OCI-LY1 (cell line): ENCODE measurements at regions not wholly inside any gene's neighbourhood (a gene's known extent, or its start where the extent isn't known, plus 50 kb on each side); places are given as distances from the start of the nearest gene placed in this dataset.

Source experiments
- H2AFZ ChIP-seq: fragments of 200-600 bp; sonication (generic), shearing (Covaris generic); 2 replicates; pipeline ENCODE4 v1.6.0; 2014; ENCODE audit warnings: antibody characterized with exemption, mild to moderate bottlenecking, low read length
- H3F3A ChIP-seq: fragments of 200-600 bp; sonication (generic), shearing (Covaris generic); 2 replicates; pipeline ENCODE4 v1.6.0; 2014; ENCODE audit warnings: mild to moderate bottlenecking, antibody characterized with exemption, low read length, moderate library complexity; ENCODE audit not compliant: insufficient read depth
- H3K27ac ChIP-seq: fragments of 200-600 bp; sonication (generic); 2 replicates; pipeline ENCODE4 v1.5.1; 2014; ENCODE audit warnings: low read length, mixed run types, mild to moderate bottlenecking, low read depth; ENCODE audit not compliant: poor library complexity, severe bottlenecking
- H3K27me3 ChIP-seq: fragments of 200-600 bp; sonication (generic); 2 replicates; pipeline ENCODE4 v1.6.0; 2014; ENCODE audit warnings: antibody characterized with exemption, mild to moderate bottlenecking, low read length, moderate library complexity; ENCODE audit not compliant: insufficient read depth
- H3K36me3 ChIP-seq: fragments of 200-600 bp; sonication (generic); 2 replicates; pipeline ENCODE4 v1.6.1; 2014; ENCODE audit warnings: mild to moderate bottlenecking, antibody characterized with exemption, low read length, moderate library complexity, mixed read lengths; ENCODE audit not compliant: insufficient read depth
- H3K4me1 ChIP-seq: fragments of 200-600 bp; sonication (generic); 2 replicates; pipeline ENCODE4 v1.5.1; 2014; ENCODE audit warnings: mild to moderate bottlenecking, low read length, moderate library complexity; ENCODE audit not compliant: insufficient read depth, severe bottlenecking
- H3K4me2 ChIP-seq: fragments of 200-600 bp; sonication (generic), shearing (Covaris generic); 2 replicates; pipeline ENCODE4 v1.6.1; 2014; ENCODE audit warnings: low read length
- H3K4me3 ChIP-seq: fragments of 200-600 bp; sonication (generic); 2 replicates; pipeline ENCODE4 v1.5.1; 2014; ENCODE audit warnings: low read length, low read depth, mild to moderate bottlenecking, mixed read lengths; ENCODE audit not compliant: poor library complexity, severe bottlenecking
- H3K79me2 ChIP-seq: fragments of 200-600 bp; shearing (Covaris generic); 2 replicates; pipeline ENCODE4 v1.6.1; 2016; ENCODE audit warnings: mixed run types, low read length, mixed read lengths; ENCODE audit not compliant: insufficient read depth
- H3K9ac ChIP-seq: fragments of 200-600 bp; sonication (generic), shearing (Covaris generic); 2 replicates; pipeline ENCODE4 v1.6.1; 2014; ENCODE audit warnings: mild to moderate bottlenecking, low read length, mixed read lengths
- H3K9me2 ChIP-seq: fragments of 200-600 bp; sonication (generic), shearing (Covaris generic); 2 replicates; pipeline ENCODE4 v1.6.1; 2014; ENCODE audit warnings: low read depth, mild to moderate bottlenecking, low read length, mixed read lengths
- H3K9me3 ChIP-seq: fragments of 200-600 bp; shearing (Covaris generic); 2 replicates; pipeline ENCODE4 v1.6.1; 2014; ENCODE audit warnings: low read length, mixed read lengths
- H4K20me1 ChIP-seq: fragments of 200-600 bp; sonication (generic), shearing (Covaris generic); 2 replicates; pipeline ENCODE4 v1.6.0; 2016; ENCODE audit warnings: mild to moderate bottlenecking, low read length; ENCODE audit not compliant: insufficient read depth
- CTCF ChIP-seq: fragments of 200-600 bp; sonication (generic), shearing (Covaris generic); IDR thresholded peaks from 2 replicates; pipeline ENCODE4 v1.5.1; 2017; ENCODE audit warnings: mild to moderate bottlenecking, antibody characterized with exemption, low read length, moderate library complexity, mixed read lengths
- EZH2 ChIP-seq: fragments of 200-600 bp; sonication (generic), shearing (Covaris generic); IDR thresholded peaks from 2 replicates; pipeline ENCODE4 v1.8.0; 2017; ENCODE audit warnings: borderline replicate concordance, mixed run types, mild to moderate bottlenecking, antibody characterized with exemption, low read length, moderate library complexity, mixed read lengths

- Histone ChIP-seq H3K4me1 (no peaks in the 10 kb centered on the region), H3K27ac (no peak overlapping the region), H3F3A (no peaks in the 10 kb centered on the region), H3K9me2 (no peaks in the 10 kb centered on the region), H3K36me3 (no peaks in the 10 kb centered on the region), H3K27me3 (no peaks in the 10 kb centered on the region), H3K9me3 (no peaks in the 10 kb centered on the region), H4K20me1 (no peaks in the 10 kb centered on the region), H3K4me3 (no peak overlapping the region), H2AFZ (no peak overlapping the region), H3K79me2 (no peaks in the 10 kb centered on the region), H3K9ac (no peak overlapping the region), H3K4me2 (no peak overlapping the region)
- TF ChIP-seq EZH2 (no peak), CTCF (peak; percentile 22; the same call in 1 of the 2 replicates)
These were observed 365.2 kb upstream of the DDI1 start for GRCh38 chr11:103671143-103671651.

- H3K4me1 ChIP-seq, result no peaks in the 10 kb centered on the region
- no peaks in the 10 kb centered on the region for H3K9me2 ChIP-seq
- no peak overlapping the region for H3K27ac ChIP-seq
- no peaks in the 10 kb centered on the region for H3F3A ChIP-seq
- H3K4me3 ChIP-seq, result no peak overlapping the region
- no peaks in the 10 kb centered on the region for H3K9me3 ChIP-seq
- H3K79me2 ChIP-seq, result no peaks in the 10 kb centered on the region
- H3K4me2 ChIP-seq, result no peak overlapping the region
- H4K20me1 ChIP-seq, result no peaks in the 10 kb centered on the region
- no peaks in the 10 kb centered on the region for H3K27me3 ChIP-seq
- H3K36me3 ChIP-seq, result no peaks in the 10 kb centered on the region
- H2AFZ ChIP-seq, result no peak overlapping the region
- TF ChIP-seq CTCF, result no peak
- TF ChIP-seq EZH2, result no peak
- no peak overlapping the region for H3K9ac ChIP-seq
These were observed 362.7 kb upstream of the DDI1 start for GRCh38 chr11:103673773-103674172.

- no peaks in the 10 kb centered on the region for H3K36me3 ChIP-seq
- no peaks in the 10 kb centered on the region for H3K4me1 ChIP-seq
- H4K20me1 ChIP-seq, result no peaks in the 10 kb centered on the region
- H3F3A ChIP-seq, result no peaks in the 10 kb centered on the region
- no peak overlapping the region for H3K4me3 ChIP-seq
- H3K9ac ChIP-seq, result no peak overlapping the region
- H3K4me2 ChIP-seq, result no peak overlapping the region
- H3K27ac ChIP-seq, result no peak overlapping the region
- no peak for TF ChIP-seq EZH2
- H2AFZ ChIP-seq, result no peak overlapping the region
- H3K27me3 ChIP-seq, result no peaks in the 10 kb centered on the region
- no peaks in the 10 kb centered on the region for H3K9me3 ChIP-seq
- no peaks in the 10 kb centered on the region for H3K79me2 ChIP-seq
- H3K9me2 ChIP-seq, result no peaks in the 10 kb centered on the region
These were observed 360.0 kb upstream of the DDI1 start for GRCh38 chr11:103676413-103676812.

- Histone ChIP-seq H4K20me1 (no peaks in the 10 kb centered on the region), H3K27me3 (no peaks in the 10 kb centered on the region), H3K9ac (no peak overlapping the region), H3K9me3 (no peaks in the 10 kb centered on the region), H3K36me3 (no peaks in the 10 kb centered on the region), H3K4me1 (peaks cover 13% of the 10 kb centered on the region), H3K79me2 (no peaks in the 10 kb centered on the region), H3K4me2 (no peak overlapping the region), H3K9me2 (no peaks in the 10 kb centered on the region), H3K27ac (no peak overlapping the region), H3F3A (no peaks in the 10 kb centered on the region), H2AFZ (no peak overlapping the region), H3K4me3 (no peak overlapping the region)
- TF ChIP-seq EZH2 (no peak), CTCF (no peak)
These were observed 355.6 kb upstream of the DDI1 start for GRCh38 chr11:103680826-103681225.
